Transverse colon (tissue), 4 donors: ENCODE measurements at regions not wholly inside any gene's neighbourhood (a gene's known extent, or its start where the extent isn't known, plus 50 kb on each side); places are given as distances from the start of the nearest gene placed in this dataset.

Source experiments
- DNase-seq: peaks from one replicate; pipeline ENCODE4 v3.0.0-alpha.2; 2019
- H3K27ac ChIP-seq, 4 donors: fragments of 200-600 bp; sonication (generic); 2 replicates each; pipeline ENCODE4 v1.5.1; 2016 to 2018; ENCODE audit warnings: inconsistent platforms in 4 of 4
- H3K27me3 ChIP-seq: fragments of 200-600 bp; sonication (generic); 2 replicates; pipeline ENCODE4 v1.5.1; 2017; ENCODE audit warnings: inconsistent platforms
- H3K36me3 ChIP-seq, 4 donors: fragments of 200-600 bp; sonication (generic); 2 replicates each; pipeline ENCODE4 v1.5.1; 2017 to 2019; ENCODE audit warnings: inconsistent platforms in 4 of 4
- H3K4me1 ChIP-seq, 4 donors: fragments of 200-600 bp; sonication (generic); 2 replicates each; pipeline ENCODE4 v1.5.1; 2017 to 2020; ENCODE audit warnings: inconsistent platforms in 4 of 4
- H3K4me3 ChIP-seq, 4 donors: fragments of 200-600 bp; sonication (generic); 1 replicate in 1 of 4; 2 replicates in 3 of 4; pipeline versions ENCODE4 v1.5.1 to v1.6.1; 2017 to 2019; ENCODE audit warnings: inconsistent platforms in 4 of 4
- H3K9me3 ChIP-seq, 2 donors: fragments of 200-600 bp; sonication (generic); 2 replicates each; pipeline ENCODE4 v1.5.1; 2017 to 2019; ENCODE audit warnings: inconsistent platforms in 2 of 2
- EP300 ChIP-seq: sonication (generic); formaldehyde crosslinking; IDR thresholded peaks from one replicate; pipeline ENCODE4 v1.6.1; 2017; ENCODE audit warnings: antibody characterized with exemption, low read depth
- POLR2A ChIP-seq: fragments of 450-650 bp; IDR thresholded peaks from one replicate; pipeline ENCODE4 v1.6.1; 2016; ENCODE audit warnings: antibody characterized with exemption, mild to moderate bottlenecking, moderate library complexity
- POLR2AphosphoS5 ChIP-seq, 3 donors: sonication (generic); formaldehyde crosslinking; IDR thresholded peaks; one replicate each; pipeline ENCODE4 v1.6.1; 2016; ENCODE audit warnings: antibody characterized with exemption in 3 of 3
- WGBS, 2 donors: methylation state at CpG; one replicate each; pipeline ENCODE4 v1.1.5; 2018; ENCODE audit warnings: low coverage in 1 of 2; 5-methylcytosine and 5-hydroxymethylcytosine counted together
- in situ Hi-C, 4 donors: fragments of 200-750 bp; cut with MboI; loops; one replicate each; pipeline versions ENCODE4 v1.15.0 to v1.15.1; 2017; ENCODE audit warnings: low sequenced_read_pairs in 3 of 4, low pct_ligation_motif_present in 1 of 4, low pct_unique_long_range_greater_than_20kb in 1 of 4
- intact Hi-C: fragments of 100-400 bp; cut with DNase I; formaldehyde crosslinking; loops from one replicate; pipeline ENCODE4 v1.15.1; 2023; ENCODE audit warnings: low total_unique reads
- TF ChIP-seq, protein P1 (sequence below), 5 experiments: fragments of 200-600 bp in 3 of 5; fragments of 450-650 bp in 2 of 5; sonication (generic) in 3 of 5; IDR thresholded peaks; 1 replicate in 2 of 5; 2 replicates in 3 of 5; pipeline ENCODE4 v1.5.1; 2016 to 2017; ENCODE audit warnings: antibody characterized with exemption in 5 of 5, inconsistent platforms in 3 of 5, mild to moderate bottlenecking in 2 of 5, moderate library complexity in 1 of 5

DNA sequence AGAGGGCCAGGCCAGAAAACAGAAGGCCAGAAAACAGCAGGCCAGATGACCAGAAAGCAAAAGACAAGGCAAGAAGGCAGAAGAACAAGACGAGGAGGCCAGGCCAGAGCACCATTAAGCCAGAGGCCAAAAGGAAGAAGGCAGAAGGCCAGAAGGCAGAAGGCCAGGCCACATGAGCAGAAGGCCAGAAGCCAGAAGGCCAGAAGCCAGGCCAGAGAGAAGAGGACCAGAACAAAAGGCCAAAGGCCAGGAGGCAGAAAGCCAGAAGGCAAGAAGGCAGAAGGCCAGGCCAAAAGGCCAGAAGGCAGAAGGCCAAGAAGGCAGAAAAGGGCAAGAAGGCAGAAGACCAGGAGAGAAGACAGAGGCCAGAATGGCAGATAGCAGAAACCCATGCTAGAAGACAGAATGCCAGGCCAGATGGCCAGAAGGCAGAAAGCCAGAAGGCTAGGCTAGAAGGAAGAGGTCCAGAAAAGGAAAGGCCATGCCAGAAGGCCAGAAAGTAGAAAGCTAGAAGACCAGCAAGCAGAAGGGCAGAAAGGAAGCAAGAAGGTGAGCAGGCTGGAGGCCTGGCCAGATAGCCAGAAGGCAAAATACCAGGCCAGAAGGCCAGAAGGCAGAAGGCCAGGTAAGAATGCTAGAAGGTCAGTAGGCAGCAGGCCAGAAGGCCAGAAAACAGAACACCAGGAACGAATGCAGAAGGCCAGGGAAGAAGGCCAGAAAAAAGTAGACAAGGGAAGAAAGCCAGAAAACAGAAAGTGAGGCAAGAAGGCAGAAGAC lies 187.6 kb downstream of the TUBA3C start:
- no peak overlapping the region for H3K4me3 ChIP-seq
- H3K4me1 ChIP-seq: no peaks in the 10 kb centered on the region
- 33 to 44% methylated on average over 1 to 2 of the region's 2 CpGs for WGBS, 2 donors
- in situ Hi-C loops: no loop called here
- H3K36me3 ChIP-seq: no peaks in the 10 kb centered on the region
- intact Hi-C loops: no loop called here
- H3K27me3 ChIP-seq: no peaks in the 10 kb centered on the region
- TF ChIP-seq, protein P1, sequence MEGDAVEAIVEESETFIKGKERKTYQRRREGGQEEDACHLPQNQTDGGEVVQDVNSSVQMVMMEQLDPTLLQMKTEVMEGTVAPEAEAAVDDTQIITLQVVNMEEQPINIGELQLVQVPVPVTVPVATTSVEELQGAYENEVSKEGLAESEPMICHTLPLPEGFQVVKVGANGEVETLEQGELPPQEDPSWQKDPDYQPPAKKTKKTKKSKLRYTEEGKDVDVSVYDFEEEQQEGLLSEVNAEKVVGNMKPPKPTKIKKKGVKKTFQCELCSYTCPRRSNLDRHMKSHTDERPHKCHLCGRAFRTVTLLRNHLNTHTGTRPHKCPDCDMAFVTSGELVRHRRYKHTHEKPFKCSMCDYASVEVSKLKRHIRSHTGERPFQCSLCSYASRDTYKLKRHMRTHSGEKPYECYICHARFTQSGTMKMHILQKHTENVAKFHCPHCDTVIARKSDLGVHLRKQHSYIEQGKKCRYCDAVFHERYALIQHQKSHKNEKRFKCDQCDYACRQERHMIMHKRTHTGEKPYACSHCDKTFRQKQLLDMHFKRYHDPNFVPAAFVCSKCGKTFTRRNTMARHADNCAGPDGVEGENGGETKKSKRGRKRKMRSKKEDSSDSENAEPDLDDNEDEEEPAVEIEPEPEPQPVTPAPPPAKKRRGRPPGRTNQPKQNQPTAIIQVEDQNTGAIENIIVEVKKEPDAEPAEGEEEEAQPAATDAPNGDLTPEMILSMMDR (IDR thresholded peaks at IDR 0.05): no peak
- TF ChIP-seq POLR2A (no peak), EP300 (no peak), POLR2AphosphoS5 (IDR thresholded peaks at IDR 0.05) (no peak)
- H3K9me3 ChIP-seq: peaks cover 3 to 18% of the 10 kb centered on the region in 2 donors
- DNase-seq: no peak
- no peak overlapping the region for H3K27ac ChIP-seq

DNA sequence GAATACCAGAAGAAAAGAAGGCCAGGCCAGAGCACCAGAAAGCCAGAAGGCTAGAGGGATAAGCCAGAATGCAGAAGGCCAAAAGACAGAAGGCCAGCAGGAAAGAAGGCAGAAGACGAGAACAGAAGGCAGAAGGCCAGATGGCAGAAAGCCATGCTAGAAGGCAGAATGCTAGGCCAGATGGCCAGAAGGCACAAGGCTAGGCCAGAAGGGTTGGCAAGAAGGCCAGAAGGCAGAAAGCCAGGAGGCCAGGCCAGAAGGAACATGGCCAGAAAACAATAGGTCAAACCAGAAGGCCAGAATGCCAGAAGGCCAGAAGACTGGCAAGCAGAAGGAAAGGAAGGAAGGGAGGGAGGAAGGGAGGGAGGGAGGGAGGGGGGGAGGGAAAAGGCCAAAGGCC lies 188.8 kb downstream of the TUBA3C start:
- WGBS, 2 donors: 50 to 65% methylated on average over 1 of the region's 1 CpG
- Histone ChIP-seq H3K9me3 (peaks cover 3 to 18% of the 10 kb centered on the region in 2 donors), H3K36me3 (no peaks in the 10 kb centered on the region), H3K4me3 (no peak overlapping the region), H3K27me3 (no peaks in the 10 kb centered on the region), H3K27ac (no peak overlapping the region), H3K4me1 (no peaks in the 10 kb centered on the region)
- TF ChIP-seq, protein P1 (IDR thresholded peaks at IDR 0.05): no peak
- no peak for TF ChIP-seq POLR2AphosphoS5 (IDR thresholded peaks at IDR 0.05)
- TF ChIP-seq EP300: no peak
- TF ChIP-seq POLR2A: no peak
- intact Hi-C loops (no loop called here), in situ Hi-C loops (no loop called here)
- no peak for DNase-seq

- WGBS, 2 donors: 85 to 96% methylated on average over 2 of the region's 2 CpGs
- no peak for TF ChIP-seq POLR2AphosphoS5 (IDR thresholded peaks at IDR 0.05)
- no peak for TF ChIP-seq EP300
- no peak for TF ChIP-seq POLR2A
- TF ChIP-seq, protein P1 (IDR thresholded peaks at IDR 0.05): no peak
- Histone ChIP-seq H3K9me3 (peaks cover 0 to 14% of the 10 kb centered on the region in 2 donors), H3K27me3 (no peaks in the 10 kb centered on the region), H3K36me3 (no peaks in the 10 kb centered on the region), H3K4me3 (no peak overlapping the region), H3K27ac (no peak overlapping the region), H3K4me1 (no peaks in the 10 kb centered on the region)
- intact Hi-C loops (no loop called here), in situ Hi-C loops (no loop called here)
- no peak for DNase-seq
Observed at GRCh38 chr13:18991060-18991459, 190.6 kb downstream of the TUBA3C start.

GRCh38 chr13:18978447-18978846 lies 203.2 kb downstream of the TUBA3C start:
- intact Hi-C loops: no loop called here
- no peak for DNase-seq
- 97% methylated on average over 1 of the region's 1 CpG; no CpG with 5 or more reads in 1 of the 2 donors for WGBS, 2 donors

More at GRCh38 chr13:18978447-18978846, 203.2 kb downstream of the TUBA3C start:
- Histone ChIP-seq H3K9me3 (peaks cover 0 to 1% of the 10 kb centered on the region in 2 donors), H3K27me3 (no peaks in the 10 kb centered on the region), H3K4me1 (no peaks in the 10 kb centered on the region), H3K27ac (no peak overlapping the region), H3K4me3 (no peak overlapping the region), H3K36me3 (no peaks in the 10 kb centered on the region)
- TF ChIP-seq POLR2A (no peak), POLR2AphosphoS5 (IDR thresholded peaks at IDR 0.05) (no peak), EP300 (no peak)
- TF ChIP-seq, protein P1 (IDR thresholded peaks at IDR 0.05): no peak
- in situ Hi-C loops: no loop called here
